Naive thymus-derived CD4-positive, alpha-beta T cell (primary cell): ENCODE measurements at regions not wholly inside any gene's neighbourhood (a gene's known extent, or its start where the extent isn't known, plus 50 kb on each side); places are given as distances from the start of the nearest gene placed in this dataset.
"Not testable (repeated sequence)": the region's sequence is repeated elsewhere in the genome, so short reads cannot be mapped to it uniquely, and the experiment has no call there.

Source experiments
- ATAC-seq: fragments of 150-1000 bp; cut with Tn5 transposase; 2 replicates; pipeline ENCODE4 v1.10.0; 2021; ENCODE audit warnings: mild to moderate bottlenecking, moderate library complexity
- CTCF ChIA-PET: fragments of 350-600 bp; sonication (Branson Sonifier 250); formaldehyde crosslinking; loops from one replicate; lab custom pipeline; 2021; ENCODE audit warnings: antibody characterized with exemption; lab: Charles Lee
- POLR2A ChIA-PET: fragments of 350-600 bp; sonication (Branson Sonifier 250); formaldehyde crosslinking; loops from one replicate; lab custom pipeline; 2021; ENCODE audit warnings: antibody characterized with exemption, inconsistent platforms; lab: Charles Lee
- DNase-seq, 9 donors: peaks; one replicate each; pipeline versions ENCODE4 v3.0.0 to v3.0.0-alpha.2; 2020 to 2022; ENCODE audit warnings: mixed read lengths in 1 of 9
- H3K27ac ChIP-seq: one replicate; pipeline ENCODE4 v1.7.0; 2013; ENCODE audit warnings: mild to moderate bottlenecking, low read depth, low read length, moderate library complexity
- H3K27me3 ChIP-seq, 2 donors: one replicate each; pipeline ENCODE4 v1.7.0; 2013; ENCODE audit warnings: low read length in 2 of 2, mild to moderate bottlenecking in 2 of 2, moderate library complexity in 2 of 2; ENCODE audit not compliant: control insufficient read depth in 2 of 2, insufficient read depth in 2 of 2
- H3K36me3 ChIP-seq, 3 experiments: 1 replicate in 2 of 3; 2 replicates in 1 of 3; pipeline ENCODE4 v1.7.0; 2013; ENCODE audit warnings: low read length in 3 of 3, mild to moderate bottlenecking in 3 of 3, moderate library complexity in 1 of 3; ENCODE audit not compliant: insufficient read depth in 3 of 3, control insufficient read depth in 2 of 3
- H3K4me1 ChIP-seq, 2 donors: one replicate each; pipeline ENCODE4 v1.7.0; 2013; ENCODE audit warnings: low read length in 2 of 2, mild to moderate bottlenecking in 2 of 2, moderate library complexity in 1 of 2; ENCODE audit not compliant: control insufficient read depth in 2 of 2, insufficient read depth in 2 of 2
- H3K4me3 ChIP-seq: 2 replicates; pipeline ENCODE4 v1.7.0; 2013; ENCODE audit warnings: mild to moderate bottlenecking, low read length
- H3K9me3 ChIP-seq, 3 experiments: 1 replicate in 2 of 3; 2 replicates in 1 of 3; pipeline ENCODE4 v1.7.0; 2013; ENCODE audit warnings: low read length in 3 of 3; ENCODE audit not compliant: control insufficient read depth in 2 of 3
- H3K27ac Mint-ChIP-seq, 9 donors: one replicate each; pipeline ENCODE4 v1.8.0; 2020 to 2022; ENCODE audit warnings: mixed read lengths in 9 of 9, mild to moderate bottlenecking in 8 of 9, moderate library complexity in 5 of 9, inconsistent platforms in 2 of 9
- H3K27me3 Mint-ChIP-seq, 5 donors: one replicate each; pipeline ENCODE4 v1.8.0; 2021 to 2022; ENCODE audit warnings: mixed read lengths in 5 of 5, mild to moderate bottlenecking in 1 of 5
- H3K36me3 Mint-ChIP-seq, 5 donors: one replicate each; pipeline ENCODE4 v1.8.0; 2020 to 2022; ENCODE audit warnings: mixed read lengths in 5 of 5, mild to moderate bottlenecking in 3 of 5, inconsistent platforms in 1 of 5
- H3K4me1 Mint-ChIP-seq, 7 donors: one replicate each; pipeline ENCODE4 v1.8.0; 2020 to 2022; ENCODE audit warnings: mixed read lengths in 7 of 7, mild to moderate bottlenecking in 3 of 7, inconsistent platforms in 1 of 7
- H3K4me3 Mint-ChIP-seq, 10 donors: one replicate each; pipeline ENCODE4 v1.8.0; 2020 to 2022; ENCODE audit warnings: mild to moderate bottlenecking in 10 of 10, mixed read lengths in 10 of 10, moderate library complexity in 6 of 10, inconsistent platforms in 2 of 10
- H3K9me3 Mint-ChIP-seq, 11 donors: one replicate each; pipeline ENCODE4 v1.8.0; 2020 to 2022; ENCODE audit warnings: mixed read lengths in 11 of 11, mild to moderate bottlenecking in 4 of 11, inconsistent platforms in 1 of 11, moderate library complexity in 1 of 11
- intact Hi-C, 2 donors: fragments of 100-400 bp; cut with micrococcal nuclease; formaldehyde crosslinking; loops; one replicate each; pipeline ENCODE4 v1.15.1; 2023

- H3K36me3 Mint-ChIP-seq, result no peaks in the 10 kb centered on the region
- H3K27me3 Mint-ChIP-seq, result no peaks in the 10 kb centered on the region
- CTCF ChIA-PET, result no interaction called here
- ATAC-seq (no peak), DNase-seq (no peak)
- no peaks in the 10 kb centered on the region for H3K27me3 ChIP-seq
- no peaks in the 10 kb centered on the region for H3K36me3 ChIP-seq
- H3K4me3 ChIP-seq, result no peak overlapping the region
- H3K9me3 Mint-ChIP-seq, result peaks cover 0 to 26% (median 3%) of the 10 kb centered on the region in 11 donors
- H3K27ac Mint-ChIP-seq, result no peak overlapping the region
- POLR2A ChIA-PET, result no interaction called here
- H3K9me3 ChIP-seq, result no peaks in the 10 kb centered on the region
- H3K4me1 ChIP-seq, result no peaks in the 10 kb centered on the region
- intact Hi-C loops, result no loop called here
- H3K27ac ChIP-seq, result no peak overlapping the region
- no peak overlapping the region for H3K4me3 Mint-ChIP-seq
- no peaks in the 10 kb centered on the region for H3K4me1 Mint-ChIP-seq
These were observed 235.0 kb downstream of the TENT5A start for GRCh38 chr6:81517455-81517854.

GRCh38 chr6:81515562-81516453 is 236.7 kb downstream of the TENT5A start:
- Histone ChIP-seq H3K27me3 (no peaks in the 10 kb centered on the region), H3K4me1 (no peaks in the 10 kb centered on the region), H3K4me3 (no peak overlapping the region), H3K27ac (no peak overlapping the region), H3K36me3 (no peaks in the 10 kb centered on the region), H3K9me3 (no peaks in the 10 kb centered on the region)
- DNase-seq (no peak), ATAC-seq (no peak)
- Mint-ChIP-seq H3K36me3 (no peaks in the 10 kb centered on the region), H3K27me3 (no peaks in the 10 kb centered on the region), H3K27ac (no peak overlapping the region), H3K4me1 (no peaks in the 10 kb centered on the region), H3K4me3 (no peak overlapping the region), H3K9me3 (peaks cover 0 to 27% (median 4%) of the 10 kb centered on the region in 11 donors)
- intact Hi-C loops, result no loop called here
- CTCF ChIA-PET, result no interaction called here
- POLR2A ChIA-PET, result no interaction called here

- DNase-seq, H3K4me1 ChIP-seq, ATAC-seq, intact Hi-C loops, POLR2A ChIA-PET, H3K9me3 ChIP-seq, H3K27ac ChIP-seq, H3K27ac Mint-ChIP-seq, H3K36me3 ChIP-seq, H3K36me3 Mint-ChIP-seq, H3K4me3 Mint-ChIP-seq, H3K4me3 ChIP-seq, H3K27me3 ChIP-seq, H3K27me3 Mint-ChIP-seq, H3K4me1 Mint-ChIP-seq, CTCF ChIA-PET: not testable (repeated sequence)
- peaks cover 0 to 24% (median 5%) of the 10 kb centered on the region in 11 donors for H3K9me3 Mint-ChIP-seq
These were observed 238.3 kb downstream of the TENT5A start for GRCh38 chr6:81514195-81514594.

- ATAC-seq (no peak), DNase-seq (no peak)
- no peaks in the 10 kb centered on the region for H3K36me3 Mint-ChIP-seq
- Histone ChIP-seq H3K4me1 (no peaks in the 10 kb centered on the region), H3K27me3 (no peaks in the 10 kb centered on the region), H3K36me3 (no peaks in the 10 kb centered on the region), H3K9me3 (no peaks in the 10 kb centered on the region), H3K27ac (no peak overlapping the region), H3K4me3 (no peak overlapping the region)
- ChIA-PET POLR2A (no interaction called here), CTCF (no interaction called here)
- no peaks in the 10 kb centered on the region for H3K4me1 Mint-ChIP-seq
- intact Hi-C loops, result no loop called here
- H3K27me3 Mint-ChIP-seq, result no peaks in the 10 kb centered on the region
- H3K27ac Mint-ChIP-seq, result no peak overlapping the region
- H3K4me3 Mint-ChIP-seq, result no peak overlapping the region
- peaks cover 0 to 25% (median 5%) of the 10 kb centered on the region in 11 donors for H3K9me3 Mint-ChIP-seq
These were observed 241.1 kb downstream of the TENT5A start for GRCh38 chr6:81511423-81511822.

- Mint-ChIP-seq H3K4me3 (no peak overlapping the region), H3K27ac (no peak overlapping the region), H3K27me3 (no peaks in the 10 kb centered on the region), H3K4me1 (no peaks in the 10 kb centered on the region), H3K36me3 (no peaks in the 10 kb centered on the region), H3K9me3 (peaks cover 0 to 30% (median 11%) of the 10 kb centered on the region in 11 donors)
- POLR2A ChIA-PET, result no interaction called here
- H3K4me3 ChIP-seq, result no peak overlapping the region
- DNase-seq (no peak), ATAC-seq (no peak)
- H3K4me1 ChIP-seq, result no peaks in the 10 kb centered on the region
- CTCF ChIA-PET, result no interaction called here
- no peaks in the 10 kb centered on the region for H3K36me3 ChIP-seq
- no peaks in the 10 kb centered on the region for H3K9me3 ChIP-seq
- no peaks in the 10 kb centered on the region for H3K27me3 ChIP-seq
- no peak overlapping the region for H3K27ac ChIP-seq
- intact Hi-C loops, result no loop called here
These were observed 256.5 kb downstream of the TENT5A start for GRCh38 chr6:81495999-81496398.

DNA sequence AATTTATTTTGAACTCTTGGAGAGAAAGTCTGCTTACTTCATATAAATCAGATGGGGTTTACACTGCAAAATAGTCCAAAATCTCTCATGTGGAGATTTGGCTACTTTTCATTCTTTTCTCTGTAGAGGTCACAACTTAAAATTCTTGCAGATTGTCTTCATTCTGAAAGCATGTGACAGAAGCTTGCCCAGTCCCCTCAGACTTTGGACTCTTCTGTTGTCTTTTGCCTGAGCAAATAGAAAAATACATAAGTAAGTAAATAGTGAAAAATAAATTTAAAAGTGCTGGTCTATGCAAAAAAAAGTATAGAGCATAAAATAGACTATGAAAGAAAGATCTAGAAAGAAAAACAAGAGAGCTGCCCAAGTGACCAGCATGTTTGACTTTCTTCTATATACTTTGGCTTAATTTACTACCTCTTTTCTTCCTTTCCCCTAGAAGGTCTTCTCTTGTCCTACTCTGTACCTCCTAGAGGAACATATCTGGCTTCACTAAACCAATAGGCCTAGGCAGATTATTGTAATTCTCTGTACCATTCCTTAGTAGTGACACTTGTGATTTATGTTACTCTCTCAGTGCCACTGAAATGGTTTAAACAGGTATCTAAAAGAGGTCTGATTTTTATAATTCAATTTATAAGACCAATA is 260.9 kb downstream of the TENT5A start:
- ChIA-PET POLR2A (no interaction called here), CTCF (no interaction called here)
- Mint-ChIP-seq H3K27me3 (no peaks in the 10 kb centered on the region), H3K27ac (no peak overlapping the region), H3K4me3 (no peak overlapping the region), H3K4me1 (no peaks in the 10 kb centered on the region), H3K9me3 (peaks cover 0 to 17% (median 2%) of the 10 kb centered on the region in 11 donors), H3K36me3 (no peaks in the 10 kb centered on the region)
- no peaks in the 10 kb centered on the region for H3K27me3 ChIP-seq
- no peaks in the 10 kb centered on the region for H3K4me1 ChIP-seq
- no peaks in the 10 kb centered on the region for H3K9me3 ChIP-seq
- H3K36me3 ChIP-seq, result no peaks in the 10 kb centered on the region
- H3K4me3 ChIP-seq, result no peak overlapping the region
- intact Hi-C loops, result no loop called here
- ATAC-seq (no peak), DNase-seq (no peak)
- no peak overlapping the region for H3K27ac ChIP-seq

DNA sequence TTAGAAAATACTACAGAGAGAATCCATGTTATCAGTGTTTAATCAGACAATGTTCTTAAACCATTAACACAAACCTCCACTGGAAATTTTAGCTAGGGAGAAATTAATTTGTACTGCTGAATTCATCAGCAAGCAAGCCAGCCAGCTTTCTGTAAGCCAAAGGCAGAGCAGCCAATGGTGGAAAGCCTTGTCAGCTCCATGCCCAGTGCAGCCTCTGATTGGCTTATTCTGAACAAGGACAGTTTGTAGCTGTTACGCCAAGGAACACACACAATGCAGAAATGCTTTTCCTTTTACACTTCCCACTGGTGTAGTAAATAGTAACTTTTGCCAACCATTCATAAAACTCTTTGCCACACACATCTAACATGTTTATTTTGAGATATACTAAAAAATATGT is 265.0 kb downstream of the TENT5A start:
- no peak overlapping the region for H3K27ac Mint-ChIP-seq
- ChIA-PET POLR2A (no interaction called here), CTCF (no interaction called here)
- Histone ChIP-seq H3K27me3 (no peaks in the 10 kb centered on the region), H3K27ac (no peak overlapping the region), H3K4me3 (no peak overlapping the region), H3K4me1 (no peaks in the 10 kb centered on the region), H3K36me3 (no peaks in the 10 kb centered on the region), H3K9me3 (no peaks in the 10 kb centered on the region)
- H3K4me3 Mint-ChIP-seq, result no peak overlapping the region
- intact Hi-C loops, result no loop called here
- H3K4me1 Mint-ChIP-seq, result no peaks in the 10 kb centered on the region
- ATAC-seq (no peak), DNase-seq (no peak)
- no peaks in the 10 kb centered on the region for H3K27me3 Mint-ChIP-seq
- no peaks in the 10 kb centered on the region for H3K36me3 Mint-ChIP-seq
- peaks cover 0 to 7% (median 0%) of the 10 kb centered on the region in 11 donors for H3K9me3 Mint-ChIP-seq
